Activated T-helper 1 cell treated with Interleukin-2 at 50 U/mL for 16 hours (primary cell): ENCODE measurements at regions not wholly inside any gene's neighbourhood (a gene's known extent, or its start where the extent isn't known, plus 50 kb on each side); places are given as distances from the start of the nearest gene placed in this dataset.
"Not testable (repeated sequence)": the region's sequence is repeated elsewhere in the genome, so short reads cannot be mapped to it uniquely, and the experiment has no call there.

Source experiments
- DNase-seq: peaks from one replicate; pipeline ENCODE4 v3.0.0-alpha.2; 2020; ENCODE audit warnings: low read depth

DNA sequence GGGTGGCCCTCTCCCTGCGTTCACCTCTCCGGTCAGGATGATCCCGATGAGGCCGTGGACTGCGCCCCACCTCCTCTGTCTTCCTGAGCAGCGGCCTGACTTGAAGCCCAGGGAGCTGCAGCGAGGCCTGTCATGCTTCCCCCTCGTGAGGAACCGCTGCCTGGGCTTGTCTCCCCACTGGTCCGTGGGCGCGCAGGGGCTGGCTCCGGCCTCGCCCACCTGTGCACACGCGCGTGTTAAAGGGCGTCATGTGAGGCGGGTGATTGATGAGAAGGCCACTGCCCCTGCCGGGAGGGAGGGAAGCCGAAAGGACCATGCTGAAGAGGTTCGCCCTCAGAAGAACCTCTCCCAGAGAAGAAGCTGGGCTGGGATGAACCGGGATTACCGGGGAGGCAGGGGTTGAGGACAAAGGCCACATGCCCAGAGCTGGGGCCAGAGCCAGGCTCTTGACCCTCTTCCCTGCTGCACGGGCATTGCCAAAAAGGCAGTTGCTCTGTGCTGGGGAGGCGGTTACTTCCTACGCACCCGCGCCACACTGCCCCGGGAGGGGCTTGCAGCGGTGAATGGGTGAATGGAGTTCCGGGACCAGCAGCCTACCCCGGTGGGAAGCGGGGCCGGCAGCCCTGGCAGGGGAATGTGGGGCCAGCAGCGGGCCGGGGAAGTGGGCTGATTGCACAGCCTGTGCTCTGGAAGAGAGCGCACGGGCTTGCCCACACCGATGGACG lies 85.9 kb upstream of the GSE1 start:
- no peak for DNase-seq

DNA sequence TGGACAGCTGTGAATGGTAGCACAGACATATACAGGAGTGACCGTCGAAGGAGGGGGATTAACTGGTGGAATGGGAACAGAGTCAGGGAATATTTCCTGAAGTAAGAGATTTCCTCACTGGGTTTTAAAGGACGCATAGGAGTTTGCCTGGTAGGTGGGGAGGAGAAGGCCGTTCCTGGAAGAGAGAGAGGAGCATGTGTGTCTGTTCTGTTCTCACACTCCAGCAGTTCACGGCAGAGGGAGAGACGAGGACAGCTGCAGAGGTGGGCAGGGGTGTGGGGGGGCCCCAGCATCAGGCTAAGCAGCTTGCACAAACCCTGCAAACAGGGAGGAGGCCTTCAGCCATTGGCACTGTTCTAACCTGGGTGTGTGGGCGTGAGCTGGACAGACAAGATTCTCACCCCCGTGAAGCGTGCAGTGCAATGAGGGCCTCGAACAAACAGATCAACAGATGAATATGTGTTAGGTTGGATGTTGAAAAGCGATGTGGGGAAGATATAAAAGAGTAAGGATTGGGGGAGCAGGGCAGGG lies 85.3 kb upstream of the GSE1 start:
- DNase-seq = no peak

DNA sequence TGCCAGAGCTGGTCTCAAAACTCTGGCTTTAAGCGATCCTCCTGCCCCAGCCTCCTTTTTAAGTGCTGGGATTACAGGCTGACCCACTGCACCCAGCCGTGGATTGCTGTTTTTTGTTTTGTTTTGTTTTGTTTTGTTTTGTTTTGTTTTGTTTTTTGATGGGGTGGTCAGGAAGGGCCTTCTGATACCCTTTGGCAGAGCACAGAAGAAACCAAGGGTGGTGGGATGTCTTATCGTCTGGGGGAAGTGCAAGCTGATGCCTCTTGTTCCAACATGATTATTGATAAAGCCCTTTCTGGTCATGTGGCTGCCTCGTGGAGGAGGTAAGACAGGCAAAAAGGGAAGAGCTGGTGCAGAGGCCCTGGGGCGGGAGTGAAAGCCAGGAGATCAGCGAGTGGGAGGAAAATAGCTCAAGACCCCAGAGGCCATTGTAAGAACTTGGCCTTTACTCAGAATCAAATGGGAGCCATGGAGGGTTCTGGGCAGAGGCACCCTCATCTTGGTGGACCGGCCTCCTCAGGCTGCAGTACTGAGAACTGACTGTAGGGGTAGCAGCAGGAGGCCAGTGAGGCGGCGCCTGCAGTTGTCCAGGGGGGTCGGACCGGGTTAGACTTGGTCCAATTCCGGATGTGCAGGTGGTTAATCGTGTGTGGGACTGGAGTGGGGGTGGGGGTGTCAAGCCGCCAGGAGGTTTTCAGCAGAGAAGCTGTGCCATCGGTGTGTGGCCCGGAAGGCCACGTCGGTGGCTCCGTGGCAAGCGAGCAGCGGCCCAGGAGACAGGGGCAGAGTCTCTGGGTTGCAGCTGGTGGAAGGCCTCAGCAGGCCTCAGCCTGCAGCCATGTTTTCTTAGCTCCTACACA lies 84.4 kb upstream of the GSE1 start:
- DNase-seq = no peak

DNA sequence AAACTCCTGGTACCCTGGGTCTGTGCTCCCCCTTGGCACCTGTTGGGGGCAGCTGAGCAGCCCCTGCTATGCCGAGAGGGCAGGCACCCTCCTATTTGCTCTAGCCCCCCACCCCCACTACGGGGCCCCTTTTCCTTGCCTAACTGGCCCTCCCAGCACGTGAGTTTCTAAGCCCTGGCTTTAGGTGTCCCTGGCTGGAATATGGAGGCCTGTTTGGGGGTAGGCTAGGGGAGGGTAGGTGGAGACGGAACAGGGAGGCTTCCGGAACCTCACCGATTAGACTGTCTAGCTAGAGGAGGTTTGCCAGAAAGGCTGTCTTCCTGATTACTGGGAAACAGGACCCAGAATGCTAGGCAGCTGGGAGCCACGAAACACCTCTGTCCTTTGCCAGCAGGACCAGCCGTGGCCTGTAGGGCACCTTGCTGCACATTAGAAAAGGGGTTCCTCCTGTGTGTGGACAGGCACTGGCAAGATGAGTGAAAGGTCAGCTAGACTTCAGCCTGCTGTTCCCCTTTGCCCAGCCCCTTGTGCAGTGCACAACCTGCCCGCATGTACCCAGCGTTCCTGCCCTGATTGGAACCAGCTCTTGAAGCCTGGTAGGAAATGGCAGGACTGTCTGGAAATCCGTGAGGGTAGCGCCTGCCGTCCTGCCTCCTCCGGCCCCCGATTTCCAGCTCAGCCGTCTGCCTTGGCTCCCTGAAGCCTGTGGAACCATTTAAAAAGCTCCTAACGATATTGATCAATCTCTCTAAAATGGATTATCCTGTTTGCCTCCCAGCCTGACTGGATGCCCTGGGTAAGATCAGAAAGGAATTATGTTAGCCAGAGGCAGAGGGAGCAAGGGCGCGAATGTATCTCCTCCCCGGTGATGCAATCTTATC lies 83.4 kb upstream of the GSE1 start:
- no peak for DNase-seq

DNA sequence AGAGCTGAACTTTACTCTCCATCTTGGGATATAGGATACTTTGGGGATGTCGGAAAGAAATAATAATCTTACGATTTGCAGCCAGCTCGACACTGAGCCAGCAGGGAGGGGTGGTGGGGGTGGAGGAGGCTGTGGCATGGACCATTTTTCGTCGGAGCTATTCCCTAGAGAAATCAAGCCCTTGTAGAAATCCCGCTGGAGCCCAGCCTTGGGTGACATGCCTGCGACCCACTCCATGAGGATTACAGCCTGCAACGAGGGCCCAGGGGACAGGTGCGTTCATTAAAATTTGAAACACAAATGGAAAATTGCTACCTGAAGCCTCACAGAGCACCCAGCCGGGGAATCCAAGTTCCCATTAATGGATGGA lies 82.8 kb upstream of the GSE1 start:
- no peak for DNase-seq

- no peak for DNase-seq
Measured at GRCh38 chr16:85531516-85531915, 81.6 kb upstream of the GSE1 start.

GRCh38 chr16:85532147-85532546 lies 81.0 kb upstream of the GSE1 start:
- DNase-seq = no peak

DNA sequence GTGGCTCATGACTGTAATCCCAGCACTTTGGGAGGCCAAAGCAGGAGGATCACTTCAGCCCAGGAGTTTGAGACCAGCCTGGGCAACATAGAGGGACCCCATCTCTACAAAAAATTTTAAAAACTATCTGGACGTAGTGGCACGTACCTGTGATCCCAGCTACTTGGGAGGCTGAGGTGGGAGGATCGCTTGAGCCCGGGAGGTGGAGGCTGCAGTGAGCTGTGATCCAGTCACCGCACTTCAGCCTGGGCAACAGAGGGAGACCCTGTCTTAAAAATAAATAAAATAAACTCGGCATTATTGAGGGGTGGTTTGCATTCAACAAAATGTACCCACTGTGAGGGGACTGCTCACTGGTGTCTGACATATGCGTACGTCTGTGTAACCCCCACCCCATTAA lies 79.5 kb upstream of the GSE1 start:
- not testable (repeated sequence) for DNase-seq

- DNase-seq = no peak
Measured at GRCh38 chr16:85534536-85535351, 78.4 kb upstream of the GSE1 start.

DNA sequence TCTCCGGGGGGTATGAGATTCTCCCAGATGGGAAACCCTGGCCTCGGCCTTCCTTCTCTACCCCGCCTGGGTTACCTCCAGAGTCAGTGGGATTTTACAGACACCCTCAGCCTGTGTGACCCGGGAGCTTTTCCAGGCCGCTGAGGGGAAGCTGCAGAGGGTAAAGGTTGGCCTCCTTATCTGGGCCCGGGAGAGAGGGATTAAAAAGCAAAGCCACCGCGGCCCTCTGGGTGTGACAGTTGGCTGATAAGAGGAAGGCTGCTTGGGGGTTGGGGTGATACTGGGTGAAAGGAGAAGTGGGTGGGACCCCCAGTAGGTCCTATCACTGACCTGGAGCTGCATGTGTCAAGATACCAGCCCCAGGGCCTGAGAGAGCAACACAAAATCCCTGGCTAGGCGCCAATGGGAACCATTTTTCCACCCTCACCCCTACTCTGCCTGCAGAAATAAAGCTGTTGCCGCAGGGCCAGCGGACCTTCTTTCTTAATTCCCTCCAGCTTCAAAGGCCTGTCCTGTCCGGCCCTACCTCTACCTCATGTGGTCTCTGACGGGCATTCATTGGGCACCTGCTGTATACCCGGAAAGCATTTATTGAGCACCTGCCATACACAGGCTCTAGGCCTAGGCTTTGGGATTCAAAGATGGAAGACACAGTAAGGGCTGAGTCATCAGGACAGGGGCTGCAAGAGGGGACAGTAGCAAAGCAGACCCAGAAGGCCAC lies 77.6 kb upstream of the GSE1 start:
- DNase-seq = no peak

DNA sequence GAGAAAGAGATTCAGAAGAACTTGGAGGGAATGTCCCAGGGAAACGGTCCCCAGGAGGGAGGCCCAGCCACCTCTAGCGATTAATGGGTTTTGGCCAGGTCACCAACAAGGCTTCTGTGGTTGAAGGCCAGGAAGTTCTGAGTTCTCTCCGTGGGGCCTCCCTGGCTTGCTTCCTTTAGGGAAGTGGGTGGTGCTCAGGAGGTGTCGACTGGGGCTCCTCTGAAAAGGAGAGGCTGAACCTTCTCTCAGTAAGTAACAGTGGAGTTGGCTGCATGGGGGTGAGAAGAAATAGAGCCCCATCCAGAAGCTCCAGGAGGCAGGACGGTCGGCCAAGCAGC lies 77.1 kb upstream of the GSE1 start:
- no peak for DNase-seq

GRCh38 chr16:85536411-85537330 lies 76.5 kb upstream of the GSE1 start:
- no peak for DNase-seq

DNA sequence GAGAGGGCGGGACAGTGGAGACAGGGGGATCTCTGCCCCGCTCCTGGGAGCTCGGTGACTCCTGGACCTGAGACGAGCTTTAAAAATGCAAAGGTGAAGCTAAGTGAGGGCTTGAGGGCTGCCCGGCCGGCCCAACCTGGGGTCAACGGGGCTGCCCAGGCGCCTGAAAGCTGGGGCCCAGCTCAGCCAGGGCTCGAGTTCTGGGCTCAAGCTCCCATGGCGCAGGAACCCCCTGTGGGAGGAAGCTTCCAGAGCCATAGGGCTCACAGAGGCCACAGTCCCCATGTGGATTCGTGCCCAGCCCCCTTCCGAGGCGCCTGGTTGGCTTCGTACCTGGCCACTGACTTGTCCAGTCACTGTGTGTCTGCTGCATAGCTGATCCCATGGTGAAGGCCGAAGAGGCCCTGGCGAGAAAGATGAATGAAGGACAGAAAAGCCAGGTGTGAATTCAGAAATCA lies 75.8 kb upstream of the GSE1 start:
- no peak for DNase-seq

GRCh38 chr16:85537795-85538401 lies 75.2 kb upstream of the GSE1 start:
- DNase-seq = no peak

DNA sequence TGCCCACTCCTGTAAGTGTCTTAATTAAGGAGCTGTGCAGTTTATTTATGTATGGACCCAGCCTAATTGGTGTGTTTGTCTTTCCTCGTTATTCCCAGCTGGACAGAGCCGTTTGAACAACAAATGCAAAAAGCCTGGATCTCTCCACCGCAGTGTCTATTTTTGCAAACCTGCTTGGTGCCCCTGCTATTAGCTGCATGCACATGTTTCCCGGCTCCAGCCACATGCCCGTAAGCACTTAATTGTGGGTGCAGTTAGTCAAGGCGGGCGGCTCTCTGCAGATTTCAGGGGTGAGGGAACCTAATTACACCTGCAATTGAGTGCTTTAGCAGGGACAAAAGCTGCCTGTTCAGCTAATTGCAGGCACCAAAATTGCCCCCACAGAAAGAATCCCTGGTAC lies 74.0 kb upstream of the GSE1 start:
- no peak for DNase-seq

- no peak for DNase-seq
Measured at GRCh38 chr16:85539629-85540291, 73.4 kb upstream of the GSE1 start.

DNA sequence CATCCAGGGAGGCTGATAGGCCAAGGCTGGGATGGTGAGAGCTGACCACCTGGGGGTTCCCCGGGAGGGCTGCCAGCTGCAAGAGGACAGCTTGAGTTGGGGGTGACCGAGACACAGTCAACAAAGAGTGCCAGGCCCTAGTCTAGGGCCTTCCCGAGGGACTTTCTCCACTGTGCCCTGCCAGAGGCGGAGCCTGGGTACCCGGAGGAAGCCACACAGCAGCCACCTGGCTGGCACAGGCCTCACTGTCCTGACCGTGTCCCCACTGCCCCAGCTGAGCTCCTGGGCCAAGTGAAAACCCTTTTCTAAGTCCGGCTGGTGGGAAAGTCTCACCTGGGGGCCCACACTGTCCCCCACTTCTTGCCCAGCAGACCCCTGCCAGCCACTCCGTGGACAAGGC lies 71.9 kb upstream of the GSE1 start:
- DNase-seq = no peak

- no peak for DNase-seq
Measured at GRCh38 chr16:85541619-85541979, 71.5 kb upstream of the GSE1 start.
